ENCODE measurements at regions not wholly inside any gene's neighbourhood (a gene's known extent, or its start where the extent isn't known, plus 50 kb on each side); places are given as distances from the start of the nearest gene placed in this dataset.

DNA sequence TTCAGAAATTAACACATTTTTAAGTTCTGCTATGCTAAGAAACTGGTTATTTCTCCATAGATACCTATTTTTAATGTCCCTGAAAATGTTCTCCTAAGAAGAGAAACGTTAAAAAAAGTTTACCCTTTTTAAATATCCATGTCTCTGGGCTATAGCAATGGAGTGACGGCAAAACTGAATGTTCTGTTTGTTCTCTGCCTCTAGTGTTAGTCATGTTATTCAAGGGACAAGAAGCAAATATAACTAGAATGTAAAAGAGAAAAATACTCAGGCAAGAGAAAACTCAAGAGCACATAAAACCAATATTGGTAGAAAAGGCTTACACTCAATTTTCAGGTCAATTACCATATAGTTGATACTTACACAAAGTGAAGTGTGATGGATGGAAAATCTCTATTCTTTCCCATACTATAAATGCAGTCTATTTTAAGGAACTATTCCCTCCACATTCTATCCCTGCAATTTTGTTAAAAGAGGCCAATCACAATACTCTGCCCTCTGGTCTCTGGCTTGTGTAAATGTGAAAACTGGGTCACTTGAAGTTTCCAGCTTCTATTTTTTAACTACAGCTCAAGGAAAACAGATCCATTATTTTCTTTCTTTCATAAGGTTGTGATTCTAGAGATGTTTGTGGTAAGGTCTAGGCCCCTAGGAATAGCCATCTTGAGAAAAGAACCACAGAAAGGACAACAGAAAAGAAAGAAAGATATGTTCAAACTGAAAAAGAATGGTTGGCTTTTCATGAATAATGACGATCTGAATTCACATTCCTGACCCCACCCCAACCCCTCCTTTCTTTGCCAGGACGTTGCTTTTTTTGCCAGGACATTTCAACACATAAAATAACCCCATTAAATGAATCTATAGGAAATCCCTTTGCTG is 200.3 kb upstream of the FAM83B start:
- DNase-seq = peak; percentile 10

DNA sequence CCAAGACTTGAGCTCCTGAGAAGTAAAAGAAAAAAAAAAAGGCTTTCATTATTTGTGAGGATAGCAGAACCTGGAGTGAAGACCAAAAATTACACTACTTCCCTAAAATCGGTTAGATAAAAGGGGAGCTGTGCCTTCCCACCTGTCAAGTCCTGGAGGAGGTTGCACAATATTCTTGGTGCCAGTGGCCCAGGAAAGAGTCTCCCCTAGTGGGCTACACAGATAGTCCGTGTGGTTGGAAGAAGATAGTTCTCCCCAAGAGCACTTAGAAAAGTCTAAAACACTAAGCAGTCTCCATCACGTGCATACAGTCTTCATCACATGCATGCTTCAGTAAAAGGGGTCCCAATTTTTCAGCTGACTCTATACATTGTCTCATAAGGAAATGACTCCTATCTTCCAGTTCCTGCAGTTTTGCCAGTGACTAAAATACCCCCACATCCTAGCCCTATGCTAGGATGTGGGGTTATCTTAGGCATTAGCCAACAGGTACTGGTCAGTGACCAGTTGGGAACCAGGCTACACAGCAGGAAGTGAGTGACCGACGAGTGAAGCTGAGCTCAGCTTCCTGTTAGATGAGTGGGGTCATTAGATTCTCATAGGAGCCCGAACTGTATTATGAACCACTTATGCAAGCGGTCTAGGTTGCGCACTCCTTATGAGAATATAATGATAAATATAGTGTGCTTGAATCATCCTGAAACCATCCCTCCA is 199.5 kb upstream of the FAM83B start:
- no peak for DNase-seq

DNA sequence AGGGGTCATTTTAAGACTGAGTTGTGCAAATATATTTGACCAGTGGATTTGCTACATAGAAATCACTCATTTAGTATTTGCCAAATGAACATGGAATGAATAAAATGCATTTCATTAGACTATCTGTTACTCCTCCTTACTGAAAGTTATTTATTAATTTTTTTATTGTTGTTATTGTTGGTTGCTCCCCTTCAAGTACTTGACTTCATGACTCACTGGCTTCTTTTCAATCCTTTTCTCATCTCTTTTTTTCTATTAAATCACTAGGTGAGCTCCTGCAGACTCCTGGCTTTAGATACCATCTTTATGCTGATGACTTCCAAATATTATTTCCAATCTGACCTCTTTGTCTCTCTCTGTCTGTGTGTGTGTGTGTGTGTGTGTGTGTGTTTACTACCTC is 192.2 kb upstream of the FAM83B start:
- no peak for DNase-seq

GRCh38 chr6:54655162-54655561 is 191.4 kb upstream of the FAM83B start:
- no peak for DNase-seq

DNA sequence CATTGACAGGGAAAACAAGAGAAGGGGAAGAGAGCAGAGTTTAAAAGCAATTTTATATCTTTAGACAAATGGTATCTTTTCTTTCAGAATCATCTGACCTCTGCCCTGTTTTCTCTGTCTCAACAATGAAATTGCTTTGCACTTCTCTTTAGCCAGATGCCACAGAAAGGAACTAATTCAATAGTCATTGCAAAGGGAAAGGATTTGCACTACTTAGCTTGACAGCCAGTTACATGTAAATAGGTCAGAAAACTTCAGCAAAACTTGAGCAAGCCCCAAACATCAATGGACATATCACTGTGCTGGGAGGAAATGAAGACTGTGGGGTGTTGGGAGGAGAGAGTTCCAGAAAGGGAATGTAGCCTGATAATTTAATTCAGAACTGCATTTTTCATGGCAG is 181.3 kb upstream of the FAM83B start:
- no peak for DNase-seq

- no peak for DNase-seq
These were observed 166.0 kb upstream of the FAM83B start for GRCh38 chr6:54680531-54680930.

DNA sequence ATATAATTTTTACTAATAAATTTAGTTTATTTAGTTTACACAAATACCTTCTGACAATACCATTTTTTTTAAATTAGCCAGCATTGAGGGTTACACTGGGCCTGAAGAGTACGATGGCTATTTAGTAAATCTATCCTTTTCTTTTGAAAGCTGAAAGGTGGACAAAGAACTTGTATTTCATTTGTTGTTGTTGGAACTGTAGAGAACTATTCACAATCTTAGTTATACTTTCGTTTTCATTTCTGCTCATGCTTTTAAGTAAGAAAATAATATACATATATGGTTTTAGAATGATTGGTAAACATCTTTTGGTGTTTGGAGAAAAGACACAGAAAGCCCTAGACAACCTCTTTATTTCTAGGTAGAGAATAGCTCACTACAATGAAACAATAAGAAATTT is 165.3 kb upstream of the FAM83B start:
- no peak for DNase-seq

GRCh38 chr6:54681987-54682386 is 164.6 kb upstream of the FAM83B start:
- DNase-seq = no peak

DNA sequence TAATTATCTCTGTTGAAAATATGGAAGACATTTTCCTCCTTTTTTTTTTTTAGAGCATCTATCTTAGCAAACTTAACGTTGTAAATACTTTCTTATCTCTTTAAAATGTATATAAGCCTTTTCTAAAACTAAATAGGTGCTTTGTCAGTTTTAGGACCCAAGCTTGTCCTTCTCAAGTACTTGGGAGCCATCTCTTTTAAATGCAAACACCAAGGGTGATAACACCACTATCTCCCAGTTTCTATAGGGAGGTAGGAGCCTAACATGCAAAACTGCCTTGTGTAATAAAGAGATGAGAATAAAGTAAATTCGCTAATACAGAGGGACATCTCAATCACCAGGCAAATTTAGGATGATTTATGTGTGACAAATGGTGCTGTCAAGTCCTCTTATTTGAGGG is 157.0 kb upstream of the FAM83B start:
- DNase-seq = no peak

DNA sequence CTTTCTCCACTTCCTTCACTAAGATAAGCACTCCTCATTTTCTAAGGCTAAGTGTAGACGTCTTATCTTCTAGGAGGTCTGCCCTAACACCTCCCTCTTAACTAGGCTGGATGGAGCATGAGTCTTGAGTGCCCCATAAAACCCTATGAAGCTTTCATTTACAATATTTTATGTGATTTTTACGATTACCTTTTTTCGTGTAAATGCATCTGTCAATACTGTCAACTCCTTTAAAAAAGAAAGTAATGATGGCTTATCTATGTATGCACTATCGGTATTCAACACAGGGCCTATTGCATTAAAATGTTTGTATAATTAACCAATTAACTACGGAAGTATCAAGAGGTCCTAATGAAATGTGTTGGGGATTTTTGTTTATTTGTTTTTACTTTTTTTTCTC is 156.0 kb upstream of the FAM83B start:
- no peak for DNase-seq

DNA sequence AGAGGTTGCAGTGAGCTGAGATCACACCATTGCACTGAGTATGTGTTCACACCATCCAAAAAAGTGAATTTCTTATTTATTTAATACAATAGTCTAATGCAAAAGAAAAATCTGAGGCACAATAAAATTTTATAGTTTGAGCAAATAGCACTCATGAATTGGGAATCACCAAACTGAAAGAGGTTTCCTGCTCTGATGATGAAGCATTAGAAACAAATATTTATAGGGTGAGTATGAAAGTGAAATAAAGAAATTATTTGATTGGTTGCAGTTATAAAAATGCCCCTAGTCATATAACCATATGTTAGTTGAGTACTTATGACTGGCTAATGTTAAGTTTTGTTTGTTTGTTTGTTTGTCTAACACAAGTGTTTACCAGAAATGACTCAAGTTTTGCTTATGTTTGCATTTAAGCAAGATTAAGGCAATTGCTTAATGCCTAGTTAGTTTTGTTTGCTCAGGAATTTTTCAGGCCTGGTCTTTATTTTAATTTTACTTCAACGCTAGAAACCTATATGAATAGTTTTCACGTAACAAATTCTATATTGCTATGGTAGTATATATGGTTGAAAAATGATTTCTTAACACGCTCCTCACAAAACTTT is 151.5 kb upstream of the FAM83B start:
- DNase-seq = no peak

DNA sequence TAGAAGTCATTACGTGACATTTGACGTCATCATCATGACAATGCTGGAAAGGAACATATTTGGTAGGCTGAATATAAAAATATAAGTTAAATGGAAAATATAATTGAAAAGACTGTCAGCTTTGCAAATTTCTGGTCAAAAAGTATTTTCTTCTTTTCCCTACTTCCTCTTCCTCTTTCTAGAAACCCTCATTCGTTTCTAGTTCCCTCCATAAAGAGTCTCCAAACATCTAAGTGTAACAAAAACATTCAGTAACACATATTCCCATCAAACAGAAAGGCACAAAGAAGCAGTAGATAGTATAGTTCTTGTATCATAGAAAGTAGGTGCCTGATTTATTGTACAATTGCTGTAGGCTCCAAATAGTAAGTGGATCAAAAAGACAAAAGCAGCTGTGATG is 150.8 kb upstream of the FAM83B start:
- no peak for DNase-seq

- DNase-seq = peak; percentile 9
These were observed 149.1 kb upstream of the FAM83B start for GRCh38 chr6:54697424-54697823.

GRCh38 chr6:54698974-54699373 is 147.6 kb upstream of the FAM83B start:
- DNase-seq = no peak

DNA sequence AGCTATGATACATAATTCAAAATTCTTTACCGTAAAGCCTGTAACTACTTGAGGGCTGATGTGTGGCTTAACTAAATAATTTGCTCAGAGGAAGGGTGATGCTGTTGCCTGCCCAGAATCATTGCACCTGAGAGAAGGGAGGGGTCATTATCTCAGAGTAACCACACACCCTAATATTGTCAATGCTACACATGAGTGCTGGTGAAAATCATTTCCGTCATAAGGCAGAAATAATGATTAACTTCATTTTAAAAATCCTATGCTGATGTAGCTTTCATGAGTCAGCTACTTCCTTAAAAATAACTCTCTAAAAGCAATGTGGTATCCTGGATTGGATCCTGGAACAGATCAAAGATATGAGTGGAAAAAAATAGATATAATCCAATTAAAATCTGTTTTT is 146.4 kb upstream of the FAM83B start:
- no peak for DNase-seq

DNA sequence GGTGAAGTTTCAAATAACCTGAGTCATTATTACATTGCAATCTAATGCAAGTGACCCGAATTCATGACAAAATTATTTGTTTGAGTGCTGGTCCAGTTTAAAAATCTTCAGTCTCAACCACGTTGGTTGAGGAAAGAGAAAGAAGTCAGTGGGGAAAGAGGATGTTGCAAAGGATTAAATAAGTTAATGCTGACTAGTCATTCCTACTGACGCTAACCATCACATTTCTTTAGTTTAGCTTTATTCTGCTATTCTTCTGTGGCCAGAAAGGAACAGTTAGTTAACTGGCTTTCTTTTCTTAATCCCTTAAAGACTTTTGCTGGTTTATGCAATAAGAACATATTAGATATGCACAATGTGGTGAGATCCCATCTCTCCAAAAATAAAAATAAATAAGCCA is 143.8 kb upstream of the FAM83B start:
- no peak for DNase-seq

GRCh38 chr6:54706391-54706790 is 140.2 kb upstream of the FAM83B start:
- DNase-seq = no peak

GRCh38 chr6:54706844-54707605 is 139.5 kb upstream of the FAM83B start:
- no peak for DNase-seq

DNA sequence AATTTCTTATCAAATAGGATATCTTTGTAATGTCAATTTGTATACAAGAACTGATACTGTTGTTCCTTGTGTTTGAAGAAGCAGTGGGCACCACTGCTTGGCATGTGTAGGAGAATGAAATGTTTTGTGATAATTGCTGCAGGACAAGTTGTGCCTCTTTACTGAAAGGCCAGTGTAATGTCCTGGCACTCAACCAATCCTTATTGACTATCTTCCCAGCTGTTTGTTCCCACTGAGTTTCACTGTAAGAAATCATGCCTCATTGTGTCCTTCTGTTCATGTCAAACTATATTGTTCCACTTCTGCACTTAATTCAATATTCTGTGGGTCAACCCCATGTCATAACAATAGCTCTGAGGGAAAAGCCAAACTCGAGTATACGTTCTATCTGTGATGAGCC is 136.1 kb upstream of the FAM83B start:
- no peak for DNase-seq

DNA sequence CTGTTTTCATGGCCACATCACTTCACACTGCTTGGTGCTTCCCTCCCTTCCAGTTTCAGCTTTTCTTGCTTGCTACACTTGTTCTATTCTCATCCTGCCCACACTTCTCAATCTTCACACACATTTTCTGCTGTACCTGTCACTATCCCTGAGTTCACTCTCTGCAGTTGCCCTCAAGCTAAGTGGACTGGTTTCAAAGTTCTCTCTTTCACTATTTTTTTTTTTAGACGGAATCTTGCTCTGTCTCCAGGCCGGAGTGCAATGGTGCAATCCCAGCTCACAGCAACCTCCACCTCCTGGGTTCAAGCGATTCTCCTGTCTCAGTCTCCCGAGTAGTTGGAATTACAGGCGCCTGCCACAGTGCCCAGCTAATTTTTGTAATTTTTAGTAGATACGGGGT is 130.6 kb upstream of the FAM83B start:
- DNase-seq = no peak

DNA sequence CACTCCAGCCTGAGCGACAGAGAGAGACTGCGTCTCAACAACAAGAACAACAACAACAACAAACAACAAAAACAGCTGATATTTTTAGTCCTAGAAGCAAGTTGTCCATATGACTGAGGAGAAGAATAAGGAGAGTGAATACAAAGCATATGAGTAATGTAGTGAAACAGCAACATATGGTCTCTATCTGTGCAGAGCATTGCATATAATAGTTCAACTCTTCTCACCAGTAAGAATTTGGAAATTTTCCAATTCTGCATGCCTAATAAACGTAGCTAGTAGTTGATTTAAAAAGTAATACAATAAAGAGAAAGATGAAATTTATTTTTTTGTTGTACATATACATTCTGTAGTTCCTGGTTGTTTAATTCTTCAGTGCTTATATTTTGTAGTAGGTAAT is 129.7 kb upstream of the FAM83B start:
- DNase-seq = no peak

GRCh38 chr6:54717849-54718455 is 128.6 kb upstream of the FAM83B start:
- peak; percentile 39 for DNase-seq

- peak; percentile 11 for DNase-seq
These were observed 128.0 kb upstream of the FAM83B start for GRCh38 chr6:54718541-54719023.
